RPMI8226 (cell line): ENCODE measurements at regions not wholly inside any gene's neighbourhood (a gene's known extent, or its start where the extent isn't known, plus 50 kb on each side); places are given as distances from the start of the nearest gene placed in this dataset.
"Not testable (repeated sequence)": the region's sequence is repeated elsewhere in the genome, so short reads cannot be mapped to it uniquely, and the experiment has no call there.

Experiments
- DNase-seq: peaks from one replicate; pipeline ENCODE4 v3.0.0-alpha.2; 2015

GRCh38 chr6:6725468-6726209 lies 137.1 kb downstream of the LY86 start:
- DNase-seq = no peak

GRCh38 chr6:6728169-6728941 lies 139.8 kb downstream of the LY86 start:
- DNase-seq = no peak

GRCh38 chr6:6729971-6730370 lies 141.5 kb downstream of the LY86 start:
- DNase-seq = no peak

GRCh38 chr6:6730831-6731230 lies 142.3 kb downstream of the LY86 start:
- DNase-seq = no peak

DNA sequence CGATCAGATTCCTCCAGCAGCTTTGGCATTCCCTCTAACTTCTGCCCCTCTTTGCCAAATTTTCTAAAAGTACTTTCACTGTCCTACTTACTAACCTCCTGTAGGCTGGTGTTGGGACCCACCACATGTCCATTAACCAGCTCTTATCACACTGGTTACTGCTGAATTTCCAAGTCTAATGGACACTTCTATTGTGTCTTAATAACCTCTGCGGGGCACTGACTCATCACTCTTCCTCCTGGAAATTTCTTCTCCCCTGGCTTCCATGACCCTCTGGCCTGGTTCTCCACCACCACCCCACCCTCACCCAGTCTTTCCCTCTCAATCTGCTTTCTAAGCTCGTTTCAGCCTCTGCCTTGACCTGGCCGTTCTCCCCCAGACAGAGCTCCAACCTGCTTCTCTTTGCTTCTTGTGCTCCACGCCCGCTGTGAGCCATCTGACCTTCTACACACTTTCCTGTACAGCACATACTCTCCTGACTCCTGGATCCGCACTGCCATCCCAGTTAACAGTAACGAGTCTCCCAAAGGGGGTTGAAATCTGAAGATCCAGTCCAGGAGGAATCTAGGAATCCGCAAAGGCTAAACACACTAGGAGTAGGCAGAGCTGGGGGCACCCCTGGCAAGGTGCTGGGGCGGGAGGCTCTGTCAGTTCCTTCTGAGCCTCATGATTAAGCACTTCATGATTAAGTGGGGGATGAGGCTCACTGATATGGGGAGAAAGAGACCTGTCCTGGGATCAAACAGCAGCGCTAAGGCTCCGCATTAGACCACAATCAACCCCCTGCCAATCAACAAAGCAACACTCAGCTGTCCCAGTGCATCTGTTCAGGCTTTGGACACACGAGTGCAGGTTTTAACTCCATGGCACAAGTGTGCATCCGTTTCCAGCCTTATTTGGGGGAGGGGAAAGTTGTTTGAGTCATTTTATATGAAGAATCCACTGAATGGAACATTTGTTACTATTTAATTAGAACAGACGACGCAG lies 146.3 kb downstream of the LY86 start:
- DNase-seq = no peak

DNA sequence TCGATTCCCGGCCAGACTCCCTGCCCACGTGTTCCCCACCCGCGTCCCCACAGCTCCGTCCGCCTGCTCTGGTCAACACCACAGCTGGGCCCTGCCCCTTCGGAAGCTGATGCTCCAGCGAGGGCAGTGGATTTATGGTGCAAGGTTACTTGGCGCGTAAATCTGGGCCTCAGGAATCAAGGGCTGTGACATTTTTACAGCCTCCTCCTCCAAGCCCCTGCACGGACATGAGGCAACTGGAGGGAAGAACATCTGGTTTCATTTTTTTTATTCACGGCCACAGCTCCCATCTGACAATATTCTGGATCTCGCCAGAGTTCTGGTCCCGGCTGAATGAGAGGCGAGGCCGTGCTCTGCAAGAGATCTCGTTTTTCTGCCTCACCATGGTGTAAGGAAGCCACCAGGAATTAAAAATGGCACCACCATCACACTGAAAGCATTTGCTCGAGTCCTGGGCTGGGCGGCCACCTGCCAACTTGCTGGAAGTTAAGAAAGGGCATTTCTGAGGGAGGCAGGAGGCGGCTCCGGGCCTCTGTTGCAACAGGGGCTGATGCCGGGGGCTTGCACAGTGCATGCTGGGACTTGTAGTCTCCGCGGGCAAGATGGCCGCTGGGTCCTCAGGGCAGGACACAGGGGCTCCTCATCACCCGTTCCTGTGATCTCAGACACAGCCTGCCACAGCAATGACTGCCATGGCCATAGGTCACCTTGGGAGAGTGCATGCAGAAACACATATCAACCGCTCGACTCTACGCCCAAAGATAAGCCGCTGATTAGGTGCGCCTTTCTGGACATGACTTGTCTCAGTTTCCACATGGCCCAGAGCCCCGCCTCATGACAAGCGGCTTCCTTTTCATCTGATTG lies 148.5 kb downstream of the LY86 start:
- DNase-seq = no peak

DNA sequence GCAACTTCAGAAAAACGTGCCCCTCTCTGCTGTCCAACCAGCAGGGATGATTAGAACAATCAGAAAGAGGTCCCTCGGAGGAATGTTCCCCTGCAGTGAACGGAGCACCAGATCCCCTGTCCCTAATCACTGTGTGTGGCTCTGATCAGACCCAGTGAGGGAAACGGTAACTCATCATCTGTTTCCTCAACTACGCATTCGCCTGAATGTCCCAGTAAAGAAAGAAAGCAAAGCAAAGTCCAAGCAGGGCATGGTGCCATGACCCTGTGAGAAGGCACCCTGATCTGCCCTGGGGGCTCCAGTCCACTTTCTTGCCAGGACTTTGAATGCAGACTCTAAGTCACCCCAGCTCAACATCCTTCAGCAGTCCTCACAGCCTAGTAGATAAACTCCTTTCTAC lies 149.2 kb downstream of the LY86 start:
- no peak for DNase-seq

GRCh38 chr6:6738108-6738507 lies 149.6 kb downstream of the LY86 start:
- no peak for DNase-seq

GRCh38 chr6:6738922-6739716 lies 150.6 kb downstream of the LY86 start:
- DNase-seq = no peak

GRCh38 chr6:6740595-6740994 lies 152.1 kb downstream of the LY86 start:
- DNase-seq = no peak

GRCh38 chr6:6741264-6741663 lies 152.7 kb downstream of the LY86 start:
- DNase-seq = no peak

DNA sequence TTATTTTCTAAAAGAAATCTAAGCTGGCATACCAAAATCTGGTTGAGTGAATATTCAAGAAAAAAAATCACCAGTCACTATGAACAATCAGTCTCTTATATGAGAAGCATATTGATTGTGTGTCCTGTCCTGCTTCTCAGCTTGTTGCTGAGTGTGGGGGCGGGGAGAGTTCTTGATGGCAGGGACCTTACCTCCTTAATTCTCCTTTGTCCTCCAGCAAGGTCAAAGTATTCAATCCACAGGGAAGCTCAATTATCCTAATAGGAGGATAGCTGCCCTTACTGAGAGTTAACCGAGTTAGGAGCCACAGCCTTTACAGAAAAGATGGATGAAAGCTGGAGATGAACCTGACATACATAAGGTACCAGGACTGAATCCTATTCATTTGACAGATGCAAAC lies 154.0 kb downstream of the LY86 start:
- no peak for DNase-seq

GRCh38 chr6:6744551-6744950 lies 156.0 kb downstream of the LY86 start:
- DNase-seq = no peak

DNA sequence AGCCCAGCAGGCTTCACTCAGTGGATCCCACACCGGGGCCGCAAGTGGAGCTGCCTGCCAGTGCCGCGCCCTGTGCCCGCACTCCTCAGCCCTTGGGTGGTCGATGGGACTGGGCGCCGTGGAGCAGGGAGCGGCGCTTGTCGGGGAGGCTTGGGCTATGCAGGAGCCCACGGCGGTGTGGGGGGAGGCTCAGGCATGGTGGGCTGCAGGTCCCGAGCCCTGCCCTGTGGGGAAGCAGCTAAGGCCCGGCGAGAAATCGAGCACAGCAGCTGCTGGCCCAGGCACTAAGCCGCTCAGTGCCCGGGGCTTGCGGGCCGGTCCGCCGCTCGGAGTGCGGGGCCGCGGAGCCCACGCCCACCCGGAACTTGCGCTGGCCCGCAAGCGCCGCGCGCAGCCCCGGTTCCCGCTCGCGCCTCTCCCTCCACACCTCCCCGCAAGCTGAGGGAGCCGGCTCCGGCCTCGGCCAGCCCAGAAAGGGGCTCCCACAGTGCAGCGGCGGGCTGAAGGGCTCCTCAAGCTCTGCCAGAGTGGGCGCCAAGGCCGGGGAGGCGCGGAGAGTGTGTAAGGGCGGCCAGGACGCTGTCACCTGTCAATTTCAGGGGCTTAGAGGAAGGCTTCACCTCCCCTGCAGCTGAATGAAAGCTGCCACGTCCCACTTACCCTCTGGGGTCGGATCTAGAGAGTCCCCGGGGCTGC lies 157.3 kb downstream of the LY86 start:
- DNase-seq = not testable (repeated sequence)

- DNase-seq = peak; percentile 51
These were observed 157.9 kb downstream of the LY86 start for GRCh38 chr6:6746333-6746969.

DNA sequence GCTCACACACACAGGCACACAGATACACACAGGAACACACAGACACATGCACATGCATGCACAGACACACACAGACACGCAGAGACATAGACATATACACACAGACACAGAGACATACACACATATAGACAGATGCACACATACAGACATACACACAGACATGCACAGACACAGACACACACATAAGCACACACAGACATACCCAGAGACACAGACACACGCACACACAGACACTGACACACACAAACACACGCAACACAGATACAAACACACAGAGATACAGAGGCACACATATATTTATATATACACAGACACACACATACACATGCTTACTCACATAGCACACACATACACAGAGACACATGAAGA lies 158.4 kb downstream of the LY86 start:
- DNase-seq = no peak

DNA sequence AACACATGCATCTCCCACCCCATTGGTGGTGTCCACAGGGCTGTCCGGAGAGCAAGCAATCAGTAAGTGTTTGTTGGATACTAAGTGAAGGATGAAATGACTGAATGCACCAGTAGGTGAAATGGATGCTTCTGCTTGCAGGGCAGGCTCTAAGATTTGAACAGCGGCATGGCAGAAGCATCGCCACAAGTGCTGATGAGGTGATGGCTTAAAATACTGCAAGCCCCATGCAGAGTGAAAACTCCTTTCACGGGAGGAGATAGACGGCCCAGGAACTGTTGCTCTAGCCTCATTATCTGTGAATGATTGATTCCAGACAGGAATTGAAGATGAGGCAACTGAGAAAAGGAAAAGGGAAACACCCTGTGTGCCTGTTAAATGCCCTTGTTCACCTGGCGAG lies 158.9 kb downstream of the LY86 start:
- no peak for DNase-seq

GRCh38 chr6:6748001-6748400 lies 159.5 kb downstream of the LY86 start:
- no peak for DNase-seq

DNA sequence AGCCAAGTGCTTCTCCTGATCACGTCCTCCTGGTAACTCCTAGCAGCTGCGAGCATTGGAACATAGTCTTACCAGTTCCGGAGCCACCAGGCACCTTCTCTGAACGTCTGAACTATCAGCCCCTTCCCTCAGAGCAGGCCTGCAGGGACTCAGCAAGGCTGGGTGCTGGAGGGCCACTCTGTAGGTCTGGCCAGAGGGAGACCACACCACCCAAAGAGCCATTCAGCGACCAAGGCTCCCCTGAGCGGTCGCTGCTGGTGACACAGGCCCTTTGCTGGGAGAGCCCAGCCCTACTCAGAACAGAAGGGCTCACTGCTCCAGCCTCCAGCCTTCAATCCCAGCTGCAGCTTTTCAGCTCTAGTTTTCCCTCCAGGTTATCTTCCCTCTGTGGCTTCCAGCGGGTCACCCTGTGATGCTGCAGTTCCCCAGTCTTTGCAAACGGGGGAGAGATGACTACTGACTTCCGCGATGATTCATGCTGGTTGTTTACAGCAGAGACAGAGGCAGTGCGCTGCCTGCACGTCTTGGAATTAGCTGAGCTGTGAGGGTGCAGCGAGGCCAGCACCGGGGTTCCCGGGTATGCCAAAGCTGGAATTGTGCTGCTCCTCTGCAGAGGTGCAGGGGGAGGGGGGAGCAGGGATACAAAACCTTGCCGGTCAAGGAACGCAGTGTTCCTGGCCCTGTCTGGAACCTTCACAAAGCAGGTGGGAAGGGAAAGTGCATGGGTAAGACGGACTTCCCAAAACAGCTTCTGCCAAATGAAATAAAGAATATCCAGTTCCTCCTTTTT lies 161.4 kb downstream of the LY86 start:
- peak; percentile 30 for DNase-seq
